GM06990 (cell line): ENCODE measurements at regions not wholly inside any gene's neighbourhood (a gene's known extent, or its start where the extent isn't known, plus 50 kb on each side); places are given as distances from the start of the nearest gene placed in this dataset.

Source experiments
- DNase-seq: peaks from one replicate; pipeline ENCODE4 v3.0.0-alpha.2; 2011; ENCODE audit not compliant: insufficient read length; ENCODE audit errors: extremely low read depth
- H3K27me3 ChIP-seq: replicated peaks from 2 replicates; pipeline ENCODE4 v1.6.0; 2011; ENCODE audit warnings: low read length; ENCODE audit not compliant: control insufficient read depth, insufficient read depth
- H3K36me3 ChIP-seq: 2 replicates; pipeline ENCODE4 v1.5.1; 2011; ENCODE audit warnings: low read length; ENCODE audit not compliant: control insufficient read depth, insufficient read depth
- H3K4me3 ChIP-seq: replicated peaks from 2 replicates; pipeline ENCODE4 v1.5.1; 2011; ENCODE audit warnings: low read depth, mild to moderate bottlenecking, control low read depth, low read length
- CTCF ChIP-seq: IDR thresholded peaks from 2 replicates; pipeline ENCODE4 v1.5.1; 2011; ENCODE audit warnings: low read length, control low read depth, mild to moderate bottlenecking, inconsistent platforms; ENCODE audit not compliant: insufficient read depth, poor library complexity, severe bottlenecking

DNA sequence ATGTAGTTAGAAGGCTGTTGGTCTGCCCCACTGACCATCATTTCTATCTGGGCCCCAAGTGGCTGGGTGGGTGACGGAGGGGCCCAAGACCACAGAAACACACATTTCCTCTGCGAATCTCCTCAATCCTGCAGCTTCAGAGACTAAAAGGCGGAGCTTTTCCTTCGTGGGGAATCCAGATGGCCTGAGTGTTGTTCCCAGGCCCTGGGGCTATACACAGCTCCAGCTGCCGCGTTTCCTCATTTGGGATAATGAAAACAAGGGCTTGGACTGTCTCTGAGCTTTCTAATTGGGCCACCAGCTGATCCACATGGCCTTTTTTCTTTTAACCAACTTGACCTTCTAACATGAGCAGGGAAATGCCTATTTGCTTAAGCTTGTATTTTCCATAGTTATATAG, 339.9 kb downstream of the CXCL12 start:
- no peak for TF ChIP-seq CTCF
- H3K27me3 ChIP-seq, result no peaks in the 10 kb centered on the region
- H3K4me3 ChIP-seq, result no peak overlapping the region
- DNase-seq, result no peak
- no peaks in the 10 kb centered on the region for H3K36me3 ChIP-seq

DNA sequence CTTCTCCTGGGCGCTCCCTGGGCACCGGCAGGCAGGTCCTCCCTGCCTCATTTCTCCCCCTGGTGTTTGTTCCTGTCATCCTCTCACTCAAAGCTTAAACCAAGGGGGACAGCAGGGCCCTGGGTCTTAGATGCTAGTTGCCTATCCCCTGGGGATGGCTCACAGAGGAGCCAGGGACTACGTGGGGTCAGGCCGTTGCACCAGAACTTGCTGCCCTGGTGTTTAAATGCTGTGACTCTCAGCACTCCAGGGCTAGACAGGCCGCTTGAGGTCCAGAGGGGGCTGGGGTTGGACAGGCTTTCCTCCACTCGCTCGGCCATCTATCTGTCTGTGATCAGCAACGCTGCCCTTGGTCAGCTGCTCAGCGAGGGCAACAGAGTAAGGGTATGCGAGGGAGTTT, 340.3 kb downstream of the CXCL12 start:
- no peaks in the 10 kb centered on the region for H3K27me3 ChIP-seq
- DNase-seq, result no peak
- no peak for TF ChIP-seq CTCF

GRCh38 chr10:44043646-44044375, 341.1 kb downstream of the CXCL12 start:
- Histone ChIP-seq H3K36me3 (no peaks in the 10 kb centered on the region), H3K4me3 (no peak overlapping the region), H3K27me3 (no peaks in the 10 kb centered on the region)
- TF ChIP-seq CTCF, result no peak
- no peak for DNase-seq

More for the DNA sequence above, 340.3 kb downstream of the CXCL12 start:
- Histone ChIP-seq H3K36me3 (no peaks in the 10 kb centered on the region), H3K4me3 (no peak overlapping the region)

GRCh38 chr10:44042926-44043602, 341.8 kb downstream of the CXCL12 start:
- Histone ChIP-seq H3K27me3 (no peaks in the 10 kb centered on the region), H3K36me3 (no peaks in the 10 kb centered on the region), H3K4me3 (no peak overlapping the region)
- no peak for TF ChIP-seq CTCF
- no peak for DNase-seq

DNA sequence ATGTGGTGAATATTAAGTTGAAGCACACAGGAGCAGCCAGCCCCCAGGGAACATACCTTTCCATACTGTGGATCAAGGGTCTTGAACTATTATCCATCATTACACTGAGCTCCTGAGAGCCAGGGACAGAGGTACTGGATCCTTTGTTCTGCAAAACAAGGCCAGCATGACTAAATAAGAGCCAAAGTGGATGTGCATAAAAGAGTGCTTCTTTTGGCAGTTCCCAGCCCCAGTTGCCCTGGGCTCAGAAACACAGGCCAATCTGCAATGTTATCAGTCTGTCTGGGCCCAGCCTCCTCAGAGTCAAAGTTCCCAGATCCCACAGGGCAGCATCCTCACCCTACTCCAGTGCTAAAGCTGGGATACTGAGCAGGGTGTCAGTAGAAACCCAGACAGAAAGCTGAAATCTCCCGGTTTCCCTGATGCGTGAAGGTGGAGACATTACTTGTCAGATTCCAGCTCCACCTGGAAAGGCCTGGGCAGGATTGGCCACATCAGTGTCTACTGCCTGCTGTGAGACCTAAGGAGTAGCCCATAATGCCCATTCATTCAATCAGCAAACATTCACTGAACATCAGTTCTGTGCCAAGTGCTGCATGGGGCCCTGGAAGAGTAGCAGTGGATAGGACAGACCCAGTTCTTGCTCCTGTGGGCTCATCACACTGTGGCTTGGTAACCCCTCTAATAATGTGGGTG, 342.7 kb downstream of the CXCL12 start:
- TF ChIP-seq CTCF, result no peak
- no peaks in the 10 kb centered on the region for H3K27me3 ChIP-seq
- DNase-seq, result no peak
- H3K4me3 ChIP-seq, result no peak overlapping the region
- no peaks in the 10 kb centered on the region for H3K36me3 ChIP-seq
